ENCODE measurements at regions not wholly inside any gene's neighbourhood (a gene's known extent, or its start where the extent isn't known, plus 50 kb on each side); places are given as distances from the start of the nearest gene placed in this dataset.

- 72% methylated on average over 4 of the region's 4 CpGs for WGBS (ENCODE audit: low lambda C conversion rate)
- Histone ChIP-seq H3K4me2 (no peak overlapping the region), H3K27me3 (ENCODE audit: insufficient read depth) (no peaks in the 10 kb centered on the region), H2AFZ (ENCODE audit: low read depth) (no peak overlapping the region), H3K9me2 (no peaks in the 10 kb centered on the region), H3K36me3 (replicated peaks in 1 of 2; ENCODE audit: control insufficient read depth in 1 of 2, insufficient read depth in 2 of 2, low read length in 1 of 2) (no peaks in the 10 kb centered on the region), H3K27ac (ENCODE audit: low read depth in 2 of 2, low read length in 1 of 2) (peak overlapping the region in 1 of 2 experiments; percentile 39; a peak in 2 of 4 replicates), H3K9me3 (no peaks in the 10 kb centered on the region), H4K20me1 (ENCODE audit: insufficient read depth) (no peaks in the 10 kb centered on the region), H3K4me1 (ENCODE audit: control insufficient read depth in 1 of 2, insufficient read depth in 2 of 2, low read depth in 1 of 2, low read length in 1 of 2) (peaks cover 0 to 13% of the 10 kb centered on the region in 2 experiments; a peak in 2 of 4 replicates), H3K79me2 (ENCODE audit: insufficient read depth) (no peaks in the 10 kb centered on the region), H3F3A (replicated peaks; ENCODE audit: insufficient read depth) (no peaks in the 10 kb centered on the region), H3K4me3 (ENCODE audit: low read depth in 2 of 2, low read length in 1 of 2) (no peak overlapping the region), H3K9ac (no peak overlapping the region)
- CTCF ChIA-PET: interaction anchor here (0.7 to 3.9 kb wide), 4 partner anchors 24 to 54 kb away, joined by 3 to 23 read pairs (median 3); no protein-coding TSS in a partner anchor
- TF ChIP-seq TEAD4 (IDR thresholded peaks at IDR 0.05; ENCODE audit: borderline replicate concordance, insufficient read depth) (no peak), MXI1 (IDR thresholded peaks at IDR 0.05; ENCODE audit: low read depth, low read length) (peak; percentile 77; the same call in 1 of the 2 replicates)
- peak; percentile 19 for DNase-seq
- POLR2A ChIA-PET: no interaction called here
These were observed 145.6 kb downstream of the GDAP2 start for GRCh38 chr1:117783606-117784396.

- ChIA-PET POLR2A (no interaction called here), CTCF (no interaction called here)
- H3K4me1 ChIP-seq (ENCODE audit: control insufficient read depth in 1 of 2, insufficient read depth in 2 of 2, low read depth in 1 of 2, low read length in 1 of 2): peaks cover 0 to 7% of the 10 kb centered on the region in 2 experiments; a peak in 1 of 4 replicates
- no peak overlapping the region for H2AFZ ChIP-seq (ENCODE audit: low read depth)
- no peaks in the 10 kb centered on the region for H3K9me3 ChIP-seq
- no peak overlapping the region for H3K9ac ChIP-seq
- H3K9me2 ChIP-seq: no peaks in the 10 kb centered on the region
- TF ChIP-seq, protein P1, sequence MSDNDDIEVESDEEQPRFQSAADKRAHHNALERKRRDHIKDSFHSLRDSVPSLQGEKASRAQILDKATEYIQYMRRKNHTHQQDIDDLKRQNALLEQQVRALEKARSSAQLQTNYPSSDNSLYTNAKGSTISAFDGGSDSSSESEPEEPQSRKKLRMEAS (IDR thresholded peaks at IDR 0.05; ENCODE audit: low read depth): no peak
- TF ChIP-seq GABPA (IDR thresholded peaks at IDR 0.05; ENCODE audit: low read depth): no peak
- TF ChIP-seq CHD2 (IDR thresholded peaks at IDR 0.05; ENCODE audit: low read length, partially characterized antibody): no peak
- TF ChIP-seq TEAD4 (IDR thresholded peaks at IDR 0.05; ENCODE audit: borderline replicate concordance, insufficient read depth): no peak
- no peak for TF ChIP-seq FOXJ3 (CRISPR knock-in tag; IDR thresholded peaks at IDR 0.05)
- TF ChIP-seq EP300 (IDR thresholded peaks at IDR 0.05; ENCODE audit: borderline replicate concordance in 1 of 2, low read depth in 1 of 2, low read length in 1 of 2): no peak
- no peak for TF ChIP-seq SMC3 (IDR thresholded peaks at IDR 0.05; ENCODE audit: low read depth, low read length)
- H3K36me3 ChIP-seq (replicated peaks in 1 of 2; ENCODE audit: control insufficient read depth in 1 of 2, insufficient read depth in 2 of 2, low read length in 1 of 2): no peaks in the 10 kb centered on the region
- H3K4me3 ChIP-seq (ENCODE audit: low read depth in 2 of 2, low read length in 1 of 2): no peak overlapping the region
- DNase-seq: no peak
- no peaks in the 10 kb centered on the region for H3K79me2 ChIP-seq (ENCODE audit: insufficient read depth)
- no peaks in the 10 kb centered on the region for H3K27me3 ChIP-seq (ENCODE audit: insufficient read depth)
- H3K27ac ChIP-seq (ENCODE audit: low read depth in 2 of 2, low read length in 1 of 2): no peak overlapping the region
- no peaks in the 10 kb centered on the region for H4K20me1 ChIP-seq (ENCODE audit: insufficient read depth)
- 73% methylated on average over 5 of the region's 5 CpGs for WGBS (ENCODE audit: low lambda C conversion rate)
- H3F3A ChIP-seq (replicated peaks; ENCODE audit: insufficient read depth): no peaks in the 10 kb centered on the region
- H3K4me2 ChIP-seq: no peak overlapping the region
These were observed 141.4 kb downstream of the GDAP2 start for GRCh38 chr1:117788014-117788413.

GRCh38 chr1:117793413-117793812 lies 136.0 kb downstream of the GDAP2 start:
- WGBS (ENCODE audit: low lambda C conversion rate): 85% methylated on average over 4 of the region's 4 CpGs
- CTCF ChIA-PET: interaction anchor here (0.8 to 1.2 kb wide), 2 partner anchors 21 to 35 kb away, joined by 3 to 4 read pairs; no protein-coding TSS in a partner anchor

More at GRCh38 chr1:117793413-117793812, 136.0 kb downstream of the GDAP2 start:
- Histone ChIP-seq H4K20me1 (ENCODE audit: insufficient read depth) (no peaks in the 10 kb centered on the region), H3K9me2 (no peaks in the 10 kb centered on the region), H3K9ac (no peak overlapping the region), H3K4me3 (ENCODE audit: low read depth in 2 of 2, low read length in 1 of 2) (no peak overlapping the region), H3K4me1 (ENCODE audit: control insufficient read depth in 1 of 2, insufficient read depth in 2 of 2, low read depth in 1 of 2, low read length in 1 of 2) (peaks cover 0 to 2% of the 10 kb centered on the region in 2 experiments; a peak in 1 of 4 replicates), H3F3A (replicated peaks; ENCODE audit: insufficient read depth) (peaks cover 6% of the 10 kb centered on the region), H3K36me3 (replicated peaks in 1 of 2; ENCODE audit: control insufficient read depth in 1 of 2, insufficient read depth in 2 of 2, low read length in 1 of 2) (no peaks in the 10 kb centered on the region), H2AFZ (ENCODE audit: low read depth) (no peak overlapping the region), H3K4me2 (no peak overlapping the region), H3K27me3 (ENCODE audit: insufficient read depth) (no peaks in the 10 kb centered on the region), H3K27ac (ENCODE audit: low read depth in 2 of 2, low read length in 1 of 2) (no peak overlapping the region), H3K9me3 (no peaks in the 10 kb centered on the region), H3K79me2 (ENCODE audit: insufficient read depth) (no peaks in the 10 kb centered on the region)
- POLR2A ChIA-PET: no interaction called here
- no peak for DNase-seq
- no peak for TF ChIP-seq RXRA (IDR thresholded peaks at IDR 0.05; ENCODE audit: borderline replicate concordance, low read depth)
- no peak for TF ChIP-seq FOXM1 (IDR thresholded peaks at IDR 0.05; ENCODE audit: low read depth)
- no peak for TF ChIP-seq SMC3 (IDR thresholded peaks at IDR 0.05; ENCODE audit: low read depth, low read length)
- TF ChIP-seq FOSL2 (IDR thresholded peaks at IDR 0.05; ENCODE audit: borderline replicate concordance, low read depth): no peak
- no peak for TF ChIP-seq GABPA (IDR thresholded peaks at IDR 0.05; ENCODE audit: low read depth)
- TF ChIP-seq, protein P2, sequence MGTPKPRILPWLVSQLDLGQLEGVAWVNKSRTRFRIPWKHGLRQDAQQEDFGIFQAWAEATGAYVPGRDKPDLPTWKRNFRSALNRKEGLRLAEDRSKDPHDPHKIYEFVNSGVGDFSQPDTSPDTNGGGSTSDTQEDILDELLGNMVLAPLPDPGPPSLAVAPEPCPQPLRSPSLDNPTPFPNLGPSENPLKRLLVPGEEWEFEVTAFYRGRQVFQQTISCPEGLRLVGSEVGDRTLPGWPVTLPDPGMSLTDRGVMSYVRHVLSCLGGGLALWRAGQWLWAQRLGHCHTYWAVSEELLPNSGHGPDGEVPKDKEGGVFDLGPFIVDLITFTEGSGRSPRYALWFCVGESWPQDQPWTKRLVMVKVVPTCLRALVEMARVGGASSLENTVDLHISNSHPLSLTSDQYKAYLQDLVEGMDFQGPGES (IDR thresholded peaks at IDR 0.05; ENCODE audit: low read depth, low read length): no peak
- TF ChIP-seq, protein P3, sequence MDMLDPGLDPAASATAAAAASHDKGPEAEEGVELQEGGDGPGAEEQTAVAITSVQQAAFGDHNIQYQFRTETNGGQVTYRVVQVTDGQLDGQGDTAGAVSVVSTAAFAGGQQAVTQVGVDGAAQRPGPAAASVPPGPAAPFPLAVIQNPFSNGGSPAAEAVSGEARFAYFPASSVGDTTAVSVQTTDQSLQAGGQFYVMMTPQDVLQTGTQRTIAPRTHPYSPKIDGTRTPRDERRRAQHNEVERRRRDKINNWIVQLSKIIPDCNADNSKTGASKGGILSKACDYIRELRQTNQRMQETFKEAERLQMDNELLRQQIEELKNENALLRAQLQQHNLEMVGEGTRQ (IDR thresholded peaks at IDR 0.05; ENCODE audit: borderline replicate concordance, low read depth, low read length): no peak

Data from SK-N-SH (cell line).